ENCODE measurements at regions not wholly inside any gene's neighbourhood (a gene's known extent, or its start where the extent isn't known, plus 50 kb on each side); places are given as distances from the start of the nearest gene placed in this dataset.
A peak's percentile ranks its signal among the peaks of the same experiment; 100 is the strongest.

DNA sequence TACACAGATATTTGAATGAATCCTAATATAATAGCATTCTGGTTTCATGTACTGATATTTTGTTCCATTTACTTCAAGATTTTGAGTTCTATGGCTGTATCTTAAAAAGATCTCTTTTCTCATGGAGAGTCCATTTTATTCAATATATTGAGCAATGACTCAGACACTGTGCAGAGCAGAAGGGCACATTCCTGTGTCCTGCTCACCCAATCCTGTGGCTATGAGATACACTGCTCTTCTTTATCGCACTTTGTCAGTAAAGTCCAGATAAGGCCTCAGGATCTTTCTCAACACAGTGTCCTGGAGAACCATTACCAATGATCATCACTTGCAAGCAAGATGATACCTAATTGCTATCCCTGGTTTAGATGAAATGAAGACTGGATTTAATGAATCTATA lies 155.0 kb downstream of the CYSLTR2 start:
- Histone ChIP-seq H3K4me1 (ENCODE audit: insufficient read depth, low read length) (no peaks in the 10 kb centered on the region), H3K9ac (ENCODE audit: insufficient read depth, low read depth, low read length) (no peak overlapping the region), H2AFZ (ENCODE audit: low read length) (no peak overlapping the region), H3K9me3 (ENCODE audit: low read length) (no peaks in the 10 kb centered on the region), H3K79me2 (ENCODE audit: insufficient read depth, low read length) (no peaks in the 10 kb centered on the region), H4K20me1 (ENCODE audit: insufficient read depth, low read length) (no peaks in the 10 kb centered on the region), H3K27me3 (ENCODE audit: control insufficient read depth in 1 of 2, insufficient read depth in 2 of 2, low read length in 2 of 2) (no peaks in the 10 kb centered on the region), H3K27ac (ENCODE audit: extremely low read length, insufficient read depth, low read length) (no peak overlapping the region), H3K4me3 (replicated peaks in 1 of 3; ENCODE audit: insufficient read depth in 1 of 3, low read depth in 2 of 3, low read length in 3 of 3) (no peak overlapping the region), H3K4me2 (ENCODE audit: low read depth, low read length) (no peak overlapping the region), H3K36me3 (replicated peaks in 1 of 2; ENCODE audit: control insufficient read depth in 1 of 2, insufficient read depth in 2 of 2, low read length in 2 of 2) (no peaks in the 10 kb centered on the region)
- TF ChIP-seq ZNF10 (CRISPR knock-in tag; IDR thresholded peaks at IDR 0.05; ENCODE audit: borderline replicate concordance, low read depth) (no peak), CEBPG (CRISPR knock-in tag; IDR thresholded peaks at IDR 0.05) (0 out of 2 replicates have a peak, but pooled peaks have one; percentile 22), KAT2B (IDR thresholded peaks at IDR 0.05; ENCODE audit: borderline replicate concordance, low read depth, low read length) (peak; percentile 27; the same call in 1 of the 2 replicates), CEBPB (IDR thresholded peaks at IDR 0.05; ENCODE audit: borderline replicate concordance, low read depth, low read length) (peak; percentile 76), FOSL2 (CRISPR knock-in tag; IDR thresholded peaks at IDR 0.05) (peak; percentile 63)
- TF ChIP-seq, protein P1, sequence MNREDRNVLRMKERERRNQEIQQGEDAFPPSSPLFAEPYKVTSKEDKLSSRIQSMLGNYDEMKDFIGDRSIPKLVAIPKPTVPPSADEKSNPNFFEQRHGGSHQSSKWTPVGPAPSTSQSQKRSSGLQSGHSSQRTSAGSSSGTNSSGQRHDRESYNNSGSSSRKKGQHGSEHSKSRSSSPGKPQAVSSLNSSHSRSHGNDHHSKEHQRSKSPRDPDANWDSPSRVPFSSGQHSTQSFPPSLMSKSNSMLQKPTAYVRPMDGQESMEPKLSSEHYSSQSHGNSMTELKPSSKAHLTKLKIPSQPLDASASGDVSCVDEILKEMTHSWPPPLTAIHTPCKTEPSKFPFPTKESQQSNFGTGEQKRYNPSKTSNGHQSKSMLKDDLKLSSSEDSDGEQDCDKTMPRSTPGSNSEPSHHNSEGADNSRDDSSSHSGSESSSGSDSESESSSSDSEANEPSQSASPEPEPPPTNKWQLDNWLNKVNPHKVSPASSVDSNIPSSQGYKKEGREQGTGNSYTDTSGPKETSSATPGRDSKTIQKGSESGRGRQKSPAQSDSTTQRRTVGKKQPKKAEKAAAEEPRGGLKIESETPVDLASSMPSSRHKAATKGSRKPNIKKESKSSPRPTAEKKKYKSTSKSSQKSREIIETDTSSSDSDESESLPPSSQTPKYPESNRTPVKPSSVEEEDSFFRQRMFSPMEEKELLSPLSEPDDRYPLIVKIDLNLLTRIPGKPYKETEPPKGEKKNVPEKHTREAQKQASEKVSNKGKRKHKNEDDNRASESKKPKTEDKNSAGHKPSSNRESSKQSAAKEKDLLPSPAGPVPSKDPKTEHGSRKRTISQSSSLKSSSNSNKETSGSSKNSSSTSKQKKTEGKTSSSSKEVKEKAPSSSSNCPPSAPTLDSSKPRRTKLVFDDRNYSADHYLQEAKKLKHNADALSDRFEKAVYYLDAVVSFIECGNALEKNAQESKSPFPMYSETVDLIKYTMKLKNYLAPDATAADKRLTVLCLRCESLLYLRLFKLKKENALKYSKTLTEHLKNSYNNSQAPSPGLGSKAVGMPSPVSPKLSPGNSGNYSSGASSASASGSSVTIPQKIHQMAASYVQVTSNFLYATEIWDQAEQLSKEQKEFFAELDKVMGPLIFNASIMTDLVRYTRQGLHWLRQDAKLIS (CRISPR knock-in tag; IDR thresholded peaks at IDR 0.05): no peak
- no TSS peak for BruUV-seq (replicated peaks)
- POLR2A ChIA-PET: no interaction called here
- peak; percentile 35 for DNase-seq (ENCODE audit: low spot score)
- CTCF ChIA-PET (ENCODE audit: low intra/inter-chr PET ratio, low total read pairs): no interaction called here
- peak; percentile 93 for ATAC-seq
- no peak for FAIRE-seq
- WGBS (ENCODE audit: low lambda C conversion rate): 0% methylated on average over 1 of the region's 1 CpG
- in situ Hi-C loops (cut with HindIII; ENCODE audit: extremely low pct_ligation_motif_present, low pct_unique_long_range_greater_than_20kb) (no loop called here), intact Hi-C loops (cut with micrococcal nuclease; ENCODE audit: unreplicated experiment) (no loop called here)

DNA sequence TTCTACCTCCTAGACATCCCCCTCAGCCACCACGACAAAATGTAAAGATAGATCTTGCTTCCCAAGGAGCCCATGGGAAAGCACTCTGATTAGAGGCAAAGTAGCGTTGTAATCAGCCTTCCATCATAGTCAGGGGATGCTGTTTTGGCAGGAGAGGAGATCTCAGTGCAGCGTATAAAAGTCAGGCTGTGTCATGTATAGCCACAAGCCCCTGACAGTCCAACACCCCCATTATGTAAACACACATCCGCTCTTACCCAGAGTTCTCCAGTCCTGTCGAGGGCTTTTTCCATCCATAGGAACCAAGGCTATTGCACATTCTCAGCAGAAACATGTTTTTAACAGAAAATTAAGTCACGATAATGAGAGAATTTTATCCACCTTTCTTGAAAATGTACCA lies 156.3 kb downstream of the CYSLTR2 start:
- no peak overlapping the region for H3K9ac ChIP-seq (ENCODE audit: insufficient read depth, low read depth, low read length)
- ATAC-seq (no peak), DNase-seq (ENCODE audit: low spot score) (no peak), FAIRE-seq (no peak)
- in situ Hi-C loops (cut with HindIII; ENCODE audit: extremely low pct_ligation_motif_present, low pct_unique_long_range_greater_than_20kb): no loop called here
- no peak overlapping the region for H3K4me2 ChIP-seq (ENCODE audit: low read depth, low read length)
- intact Hi-C loops (cut with micrococcal nuclease; ENCODE audit: unreplicated experiment): no loop called here
- CTCF ChIA-PET (ENCODE audit: low intra/inter-chr PET ratio, low total read pairs): no interaction called here
- no TSS peak for BruUV-seq (replicated peaks)
- no peaks in the 10 kb centered on the region for H3K9me3 ChIP-seq (ENCODE audit: low read length)
- no peaks in the 10 kb centered on the region for H4K20me1 ChIP-seq (ENCODE audit: insufficient read depth, low read length)
- H3K4me1 ChIP-seq (ENCODE audit: insufficient read depth, low read length): no peaks in the 10 kb centered on the region
- no peaks in the 10 kb centered on the region for H3K36me3 ChIP-seq (replicated peaks in 1 of 2; ENCODE audit: control insufficient read depth in 1 of 2, insufficient read depth in 2 of 2, low read length in 2 of 2)
- no peaks in the 10 kb centered on the region for H3K79me2 ChIP-seq (ENCODE audit: insufficient read depth, low read length)
- H3K4me3 ChIP-seq (replicated peaks in 1 of 3; ENCODE audit: insufficient read depth in 1 of 3, low read depth in 2 of 3, low read length in 3 of 3): no peak overlapping the region
- 45% methylated on average over 6 of the region's 6 CpGs for WGBS (ENCODE audit: low lambda C conversion rate)
- H3K27me3 ChIP-seq (ENCODE audit: control insufficient read depth in 1 of 2, insufficient read depth in 2 of 2, low read length in 2 of 2): no peaks in the 10 kb centered on the region
- POLR2A ChIA-PET: no interaction called here
- H3K27ac ChIP-seq (ENCODE audit: extremely low read length, insufficient read depth, low read length): no peak overlapping the region
- H2AFZ ChIP-seq (ENCODE audit: low read length): no peak overlapping the region
- TF ChIP-seq, protein P2, sequence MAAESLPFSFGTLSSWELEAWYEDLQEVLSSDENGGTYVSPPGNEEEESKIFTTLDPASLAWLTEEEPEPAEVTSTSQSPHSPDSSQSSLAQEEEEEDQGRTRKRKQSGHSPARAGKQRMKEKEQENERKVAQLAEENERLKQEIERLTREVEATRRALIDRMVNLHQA (CRISPR knock-in tag; IDR thresholded peaks at IDR 0.05): no peak
- TF ChIP-seq ZNF251 (CRISPR knock-in tag; IDR thresholded peaks at IDR 0.05) (no peak), RORA (CRISPR knock-in tag; IDR thresholded peaks at IDR 0.05) (no peak)
- TF ChIP-seq, protein P3, sequence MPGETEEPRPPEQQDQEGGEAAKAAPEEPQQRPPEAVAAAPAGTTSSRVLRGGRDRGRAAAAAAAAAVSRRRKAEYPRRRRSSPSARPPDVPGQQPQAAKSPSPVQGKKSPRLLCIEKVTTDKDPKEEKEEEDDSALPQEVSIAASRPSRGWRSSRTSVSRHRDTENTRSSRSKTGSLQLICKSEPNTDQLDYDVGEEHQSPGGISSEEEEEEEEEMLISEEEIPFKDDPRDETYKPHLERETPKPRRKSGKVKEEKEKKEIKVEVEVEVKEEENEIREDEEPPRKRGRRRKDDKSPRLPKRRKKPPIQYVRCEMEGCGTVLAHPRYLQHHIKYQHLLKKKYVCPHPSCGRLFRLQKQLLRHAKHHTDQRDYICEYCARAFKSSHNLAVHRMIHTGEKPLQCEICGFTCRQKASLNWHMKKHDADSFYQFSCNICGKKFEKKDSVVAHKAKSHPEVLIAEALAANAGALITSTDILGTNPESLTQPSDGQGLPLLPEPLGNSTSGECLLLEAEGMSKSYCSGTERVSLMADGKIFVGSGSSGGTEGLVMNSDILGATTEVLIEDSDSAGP (CRISPR knock-in tag; IDR thresholded peaks at IDR 0.05; ENCODE audit: borderline replicate concordance): no peak
- TF ChIP-seq, protein P4, sequence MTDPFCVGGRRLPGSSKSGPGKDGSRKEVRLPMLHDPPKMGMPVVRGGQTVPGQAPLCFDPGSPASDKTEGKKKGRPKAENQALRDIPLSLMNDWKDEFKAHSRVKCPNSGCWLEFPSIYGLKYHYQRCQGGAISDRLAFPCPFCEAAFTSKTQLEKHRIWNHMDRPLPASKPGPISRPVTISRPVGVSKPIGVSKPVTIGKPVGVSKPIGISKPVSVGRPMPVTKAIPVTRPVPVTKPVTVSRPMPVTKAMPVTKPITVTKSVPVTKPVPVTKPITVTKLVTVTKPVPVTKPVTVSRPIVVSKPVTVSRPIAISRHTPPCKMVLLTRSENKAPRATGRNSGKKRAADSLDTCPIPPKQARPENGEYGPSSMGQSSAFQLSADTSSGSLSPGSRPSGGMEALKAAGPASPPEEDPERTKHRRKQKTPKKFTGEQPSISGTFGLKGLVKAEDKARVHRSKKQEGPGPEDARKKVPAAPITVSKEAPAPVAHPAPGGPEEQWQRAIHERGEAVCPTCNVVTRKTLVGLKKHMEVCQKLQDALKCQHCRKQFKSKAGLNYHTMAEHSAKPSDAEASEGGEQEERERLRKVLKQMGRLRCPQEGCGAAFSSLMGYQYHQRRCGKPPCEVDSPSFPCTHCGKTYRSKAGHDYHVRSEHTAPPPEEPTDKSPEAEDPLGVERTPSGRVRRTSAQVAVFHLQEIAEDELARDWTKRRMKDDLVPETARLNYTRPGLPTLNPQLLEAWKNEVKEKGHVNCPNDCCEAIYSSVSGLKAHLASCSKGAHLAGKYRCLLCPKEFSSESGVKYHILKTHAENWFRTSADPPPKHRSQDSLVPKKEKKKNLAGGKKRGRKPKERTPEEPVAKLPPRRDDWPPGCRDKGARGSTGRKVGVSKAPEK (CRISPR knock-in tag; IDR thresholded peaks at IDR 0.05; ENCODE audit: borderline replicate concordance): no peak

Data from HepG2 (cell line).